ENCODE measurements at regions not wholly inside any gene's neighbourhood (a gene's known extent, or its start where the extent isn't known, plus 50 kb on each side); places are given as distances from the start of the nearest gene placed in this dataset.

- no peak for TF ChIP-seq CTCF (conservative IDR thresholded peaks at IDR 0.05; ENCODE audit: low read depth, low read length)
- no peak for TF ChIP-seq EZH2phosphoT487 (IDR thresholded peaks at IDR 0.05; ENCODE audit: borderline replicate concordance, low read length)
- no peak for TF ChIP-seq EZH2 (IDR thresholded peaks at IDR 0.05; ENCODE audit: low read length, unreplicated experiment)
- H3K9me3 ChIP-seq (ENCODE audit: low read length): no peaks in the 10 kb centered on the region
- ChIA-PET CTCF (no interaction called here), POLR2A (ENCODE audit: unreplicated experiment) (no interaction called here)
- no peaks in the 10 kb centered on the region for H3F3A ChIP-seq (ENCODE audit: low read length, unreplicated experiment)
- DNase-seq (no peak), ATAC-seq (no peak)
- H3K4me1 ChIP-seq (ENCODE audit: insufficient read depth, low read length): peaks cover 13% of the 10 kb centered on the region
- no peak overlapping the region for H3K27ac ChIP-seq (ENCODE audit: low read length)
- H3K36me3 ChIP-seq (ENCODE audit: low read depth, low read length): no peaks in the 10 kb centered on the region
- no peak overlapping the region for H3K9ac ChIP-seq (ENCODE audit: low read length)
- no peaks in the 10 kb centered on the region for H3K79me2 ChIP-seq (ENCODE audit: low read length)
- H3K4me3 ChIP-seq (ENCODE audit: low read length): no peak overlapping the region
- no peak overlapping the region for H3K4me2 ChIP-seq (ENCODE audit: low read length)
- BruUV-seq (replicated peaks): no TSS peak
- H2AFZ ChIP-seq (ENCODE audit: low read length): no peak overlapping the region
- no peaks in the 10 kb centered on the region for H3K9me2 ChIP-seq (replicated peaks; ENCODE audit: low read length)
- H3K27me3 ChIP-seq (ENCODE audit: low read length): no peaks in the 10 kb centered on the region
- no peaks in the 10 kb centered on the region for H4K20me1 ChIP-seq (ENCODE audit: low read length)
- intact Hi-C loops (cut with micrococcal nuclease): no loop called here
Observed at GRCh38 chr12:58554522-58555157, 365.7 kb downstream of the LRIG3 start.

- Histone ChIP-seq H2AFZ (ENCODE audit: low read length) (peak overlapping the region; percentile 44; the same call in 1 of the 2 replicates), H3K4me1 (ENCODE audit: insufficient read depth, low read length) (peaks cover 13% of the 10 kb centered on the region)
- DNase-seq: peak; percentile 84
Observed at GRCh38 chr12:58557171-58557570, 363.1 kb downstream of the LRIG3 start.

More at GRCh38 chr12:58557171-58557570, 363.1 kb downstream of the LRIG3 start:
- Histone ChIP-seq H3K9ac (ENCODE audit: low read length) (no peak overlapping the region), H3K27ac (ENCODE audit: low read length) (peak overlapping the region; percentile 64), H3K27me3 (ENCODE audit: low read length) (no peaks in the 10 kb centered on the region), H3K36me3 (ENCODE audit: low read depth, low read length) (no peaks in the 10 kb centered on the region), H3F3A (ENCODE audit: low read length, unreplicated experiment) (no peaks in the 10 kb centered on the region), H3K79me2 (ENCODE audit: low read length) (no peaks in the 10 kb centered on the region), H3K4me3 (ENCODE audit: low read length) (0 out of 2 replicates have a peak overlapping the region, but pooled peaks have one; percentile 12), H3K9me2 (replicated peaks; ENCODE audit: low read length) (no peaks in the 10 kb centered on the region), H4K20me1 (ENCODE audit: low read length) (no peaks in the 10 kb centered on the region), H3K4me2 (ENCODE audit: low read length) (peak overlapping the region; percentile 35), H3K9me3 (ENCODE audit: low read length) (no peaks in the 10 kb centered on the region)
- TF ChIP-seq EZH2 (IDR thresholded peaks at IDR 0.05; ENCODE audit: low read length, unreplicated experiment) (no peak), CTCF (conservative IDR thresholded peaks at IDR 0.05; ENCODE audit: low read depth, low read length) (no peak), EZH2phosphoT487 (IDR thresholded peaks at IDR 0.05; ENCODE audit: borderline replicate concordance, low read length) (no peak)
- peak; percentile 98 for ATAC-seq
- intact Hi-C loops (cut with micrococcal nuclease): no loop called here
- POLR2A ChIA-PET (ENCODE audit: unreplicated experiment): no interaction called here
- CTCF ChIA-PET: no interaction called here
- BruUV-seq (replicated peaks): no TSS peak
